DOHH2 (cell line): ENCODE measurements at regions not wholly inside any gene's neighbourhood (a gene's known extent, or its start where the extent isn't known, plus 50 kb on each side); places are given as distances from the start of the nearest gene placed in this dataset.

Experiments used
- H3F3A ChIP-seq: fragments of 200-600 bp; sonication (generic), shearing (Covaris generic); 2 replicates; pipeline ENCODE4 v1.6.0; 2016; ENCODE audit warnings: antibody characterized with exemption, mild to moderate bottlenecking; ENCODE audit not compliant: control insufficient read depth, insufficient read depth
- H3K27ac ChIP-seq: fragments of 200-600 bp; sonication (generic); 2 replicates; pipeline ENCODE4 v1.5.1; 2014; ENCODE audit warnings: low read depth, mild to moderate bottlenecking, low read length, moderate library complexity
- H3K27me3 ChIP-seq: fragments of 200-600 bp; sonication (generic); 2 replicates; pipeline ENCODE4 v1.6.1; 2014; ENCODE audit warnings: mild to moderate bottlenecking, low read length, mixed read lengths; ENCODE audit not compliant: control insufficient read depth
- H3K36me3 ChIP-seq: fragments of 200-600 bp; sonication (generic); 2 replicates; pipeline ENCODE4 v1.6.1; 2014; ENCODE audit warnings: mild to moderate bottlenecking, low read length, moderate library complexity, mixed read lengths; ENCODE audit not compliant: control insufficient read depth
- H3K4me1 ChIP-seq: fragments of 200-600 bp; sonication (generic); 2 replicates; pipeline ENCODE4 v1.6.1; 2014; ENCODE audit warnings: mild to moderate bottlenecking, low read length, mixed read lengths; ENCODE audit not compliant: control insufficient read depth
- H3K4me2 ChIP-seq: fragments of 200-600 bp; sonication (generic); 2 replicates; pipeline ENCODE4 v1.6.0; 2014; ENCODE audit warnings: mild to moderate bottlenecking, low read length, moderate library complexity
- H3K4me3 ChIP-seq: fragments of 200-600 bp; sonication (generic); 2 replicates; pipeline ENCODE4 v1.5.1; 2014; ENCODE audit warnings: mild to moderate bottlenecking, low read length, mixed read lengths
- H3K79me2 ChIP-seq: fragments of 200-600 bp; sonication (generic); 2 replicates; pipeline ENCODE4 v1.6.1; 2014; ENCODE audit warnings: mild to moderate bottlenecking, low read length, mixed read lengths; ENCODE audit not compliant: control insufficient read depth
- H3K9me2 ChIP-seq: fragments of 200-600 bp; sonication (generic); replicated peaks from 2 replicates; pipeline ENCODE4 v1.6.1; 2014; ENCODE audit warnings: mild to moderate bottlenecking, low read length, mixed read lengths; ENCODE audit not compliant: control insufficient read depth
- H3K9me3 ChIP-seq: fragments of 200-600 bp; sonication (generic); 2 replicates; pipeline ENCODE4 v1.6.1; 2014; ENCODE audit warnings: antibody characterized with exemption, low read length, mixed read lengths; ENCODE audit not compliant: control insufficient read depth, insufficient read depth
- H4K20me1 ChIP-seq: fragments of 200-600 bp; sonication (generic); 2 replicates; pipeline ENCODE4 v1.6.0; 2014; ENCODE audit warnings: low read depth, mild to moderate bottlenecking, antibody characterized with exemption, low read length, moderate library complexity; ENCODE audit not compliant: control insufficient read depth, insufficient read depth
- EZH2phosphoT487 ChIP-seq: fragments of 200-600 bp; sonication (generic); IDR thresholded peaks from 2 replicates; pipeline ENCODE4 v1.6.1; 2017; ENCODE audit warnings: borderline replicate concordance, mild to moderate bottlenecking, antibody characterized with exemption, low read length, moderate library complexity, mixed read lengths
- TF ChIP-seq, protein P1 (sequence below): fragments of 200-600 bp; sonication (generic); IDR thresholded peaks from one replicate; pipeline ENCODE4 v1.5.1; 2014; ENCODE audit warnings: antibody characterized with exemption, mild to moderate bottlenecking, low read depth, low read length; ENCODE audit not compliant: poor library complexity, severe bottlenecking

DNA sequence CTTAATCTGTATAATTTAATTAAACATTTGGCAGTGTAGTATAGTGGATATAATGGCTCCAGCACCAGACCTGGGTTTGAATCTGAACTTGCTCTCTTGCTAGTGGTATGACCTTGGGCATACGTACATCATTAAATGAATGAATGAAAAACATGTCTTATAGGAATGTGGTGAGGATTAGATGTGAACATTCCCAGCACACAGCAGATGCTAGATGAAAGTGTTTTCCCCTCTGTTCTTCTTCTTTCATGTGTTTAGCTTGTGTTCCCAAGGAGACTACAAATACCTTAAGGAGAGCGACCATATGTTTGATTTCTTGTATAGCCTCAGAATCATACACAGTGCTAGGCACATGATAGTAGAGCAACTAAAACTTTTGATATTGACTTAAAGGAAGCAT, 56.5 kb downstream of the CT47B1 start:
- H3K79me2 ChIP-seq = no peaks in the 10 kb centered on the region
- H3F3A ChIP-seq = no peaks in the 10 kb centered on the region
- H4K20me1 ChIP-seq = no peaks in the 10 kb centered on the region

DNA sequence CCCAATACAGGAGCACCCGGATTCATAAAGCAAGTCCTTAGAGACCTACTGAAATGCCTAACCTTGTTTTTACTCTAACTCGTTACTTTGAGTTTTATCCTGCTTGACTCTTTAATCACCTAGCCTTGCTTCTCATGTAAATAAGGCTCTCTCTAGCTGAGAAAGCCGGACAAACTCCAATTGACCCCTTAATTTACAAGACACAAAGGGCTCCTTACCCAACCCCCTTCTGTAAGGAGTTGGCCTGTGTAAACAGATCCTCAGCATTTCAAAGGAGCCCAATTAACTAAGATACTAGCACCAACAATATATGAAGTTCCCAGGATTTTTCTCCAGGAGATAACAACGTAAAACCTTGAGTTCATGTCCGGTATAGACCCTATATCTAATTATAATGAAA, 61.7 kb downstream of the CT47B1 start:
- Histone ChIP-seq H3K9me2 (no peaks in the 10 kb centered on the region), H3K36me3 (no peaks in the 10 kb centered on the region), H3K9me3 (no peaks in the 10 kb centered on the region), H3K4me1 (no peaks in the 10 kb centered on the region), H3K27ac (no peak overlapping the region), H3F3A (no peaks in the 10 kb centered on the region), H4K20me1 (no peaks in the 10 kb centered on the region), H3K4me2 (no peak overlapping the region), H3K79me2 (no peaks in the 10 kb centered on the region), H3K27me3 (no peaks in the 10 kb centered on the region), H3K4me3 (no peak overlapping the region)
- TF ChIP-seq, protein P1, sequence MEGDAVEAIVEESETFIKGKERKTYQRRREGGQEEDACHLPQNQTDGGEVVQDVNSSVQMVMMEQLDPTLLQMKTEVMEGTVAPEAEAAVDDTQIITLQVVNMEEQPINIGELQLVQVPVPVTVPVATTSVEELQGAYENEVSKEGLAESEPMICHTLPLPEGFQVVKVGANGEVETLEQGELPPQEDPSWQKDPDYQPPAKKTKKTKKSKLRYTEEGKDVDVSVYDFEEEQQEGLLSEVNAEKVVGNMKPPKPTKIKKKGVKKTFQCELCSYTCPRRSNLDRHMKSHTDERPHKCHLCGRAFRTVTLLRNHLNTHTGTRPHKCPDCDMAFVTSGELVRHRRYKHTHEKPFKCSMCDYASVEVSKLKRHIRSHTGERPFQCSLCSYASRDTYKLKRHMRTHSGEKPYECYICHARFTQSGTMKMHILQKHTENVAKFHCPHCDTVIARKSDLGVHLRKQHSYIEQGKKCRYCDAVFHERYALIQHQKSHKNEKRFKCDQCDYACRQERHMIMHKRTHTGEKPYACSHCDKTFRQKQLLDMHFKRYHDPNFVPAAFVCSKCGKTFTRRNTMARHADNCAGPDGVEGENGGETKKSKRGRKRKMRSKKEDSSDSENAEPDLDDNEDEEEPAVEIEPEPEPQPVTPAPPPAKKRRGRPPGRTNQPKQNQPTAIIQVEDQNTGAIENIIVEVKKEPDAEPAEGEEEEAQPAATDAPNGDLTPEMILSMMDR = no peak
- no peak for TF ChIP-seq EZH2phosphoT487

More for the DNA sequence above, 56.5 kb downstream of the CT47B1 start:
- Histone ChIP-seq H3K4me2 (no peak overlapping the region), H3K9me3 (no peaks in the 10 kb centered on the region), H3K27me3 (no peaks in the 10 kb centered on the region), H3K27ac (no peak overlapping the region), H3K36me3 (no peaks in the 10 kb centered on the region), H3K4me1 (no peaks in the 10 kb centered on the region), H3K9me2 (no peaks in the 10 kb centered on the region), H3K4me3 (no peak overlapping the region)
- TF ChIP-seq, protein P1 = no peak
- no peak for TF ChIP-seq EZH2phosphoT487

DNA sequence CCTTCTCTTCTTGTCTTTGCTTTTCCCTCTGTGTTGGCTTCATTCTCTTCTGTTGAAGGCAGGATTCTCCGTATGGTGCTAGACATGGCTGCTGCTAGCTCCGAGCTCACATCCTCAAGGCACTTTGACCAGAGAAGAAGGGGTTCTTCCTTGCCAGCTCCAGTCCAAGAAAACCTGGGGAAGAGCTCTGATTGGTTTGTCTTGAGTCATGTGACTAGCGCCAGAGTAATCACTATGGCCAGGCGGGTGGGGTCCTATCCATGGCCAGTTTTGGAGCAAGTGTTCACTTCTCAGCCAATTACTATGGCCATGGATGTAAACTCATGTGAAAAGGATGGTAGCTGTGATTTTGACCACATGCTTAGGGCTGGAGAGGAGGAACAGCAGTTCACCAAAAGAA, 74.2 kb downstream of the CT47B1 start:
- Histone ChIP-seq H3K36me3 (no peaks in the 10 kb centered on the region), H3K79me2 (no peaks in the 10 kb centered on the region), H3K27ac (no peak overlapping the region), H3K4me1 (peaks cover under 1% of the 10 kb centered on the region), H3F3A (no peaks in the 10 kb centered on the region), H3K9me2 (no peaks in the 10 kb centered on the region), H4K20me1 (no peaks in the 10 kb centered on the region), H3K4me3 (no peak overlapping the region), H3K27me3 (no peaks in the 10 kb centered on the region), H3K4me2 (no peak overlapping the region), H3K9me3 (no peaks in the 10 kb centered on the region)
- TF ChIP-seq, protein P1 = no peak
- no peak for TF ChIP-seq EZH2phosphoT487
